Prostate gland (tissue), 2 donors: ENCODE measurements at regions not wholly inside any gene's neighbourhood (a gene's known extent, or its start where the extent isn't known, plus 50 kb on each side); places are given as distances from the start of the nearest gene placed in this dataset.

Experiments
- POLR2A ChIP-seq: fragments of 450-650 bp; IDR thresholded peaks from one replicate; pipeline ENCODE4 v1.6.1; 2016; ENCODE audit warnings: antibody characterized with exemption, mild to moderate bottlenecking
- POLR2AphosphoS5 ChIP-seq: sonication (generic); formaldehyde crosslinking; IDR thresholded peaks from one replicate; pipeline ENCODE4 v1.6.1; 2017; ENCODE audit warnings: antibody characterized with exemption
- TF ChIP-seq, protein P1 (sequence below), 4 experiments: fragments of 200-600 bp in 2 of 4; fragments of 450-650 bp in 2 of 4; sonication (generic) in 2 of 4; IDR thresholded peaks; 1 replicate in 3 of 4; 2 replicates in 1 of 4; pipeline ENCODE4 v1.5.1; 2016 to 2019; ENCODE audit warnings: antibody characterized with exemption in 4 of 4, mild to moderate bottlenecking in 2 of 4, moderate library complexity in 2 of 4

- TF ChIP-seq, protein P1, sequence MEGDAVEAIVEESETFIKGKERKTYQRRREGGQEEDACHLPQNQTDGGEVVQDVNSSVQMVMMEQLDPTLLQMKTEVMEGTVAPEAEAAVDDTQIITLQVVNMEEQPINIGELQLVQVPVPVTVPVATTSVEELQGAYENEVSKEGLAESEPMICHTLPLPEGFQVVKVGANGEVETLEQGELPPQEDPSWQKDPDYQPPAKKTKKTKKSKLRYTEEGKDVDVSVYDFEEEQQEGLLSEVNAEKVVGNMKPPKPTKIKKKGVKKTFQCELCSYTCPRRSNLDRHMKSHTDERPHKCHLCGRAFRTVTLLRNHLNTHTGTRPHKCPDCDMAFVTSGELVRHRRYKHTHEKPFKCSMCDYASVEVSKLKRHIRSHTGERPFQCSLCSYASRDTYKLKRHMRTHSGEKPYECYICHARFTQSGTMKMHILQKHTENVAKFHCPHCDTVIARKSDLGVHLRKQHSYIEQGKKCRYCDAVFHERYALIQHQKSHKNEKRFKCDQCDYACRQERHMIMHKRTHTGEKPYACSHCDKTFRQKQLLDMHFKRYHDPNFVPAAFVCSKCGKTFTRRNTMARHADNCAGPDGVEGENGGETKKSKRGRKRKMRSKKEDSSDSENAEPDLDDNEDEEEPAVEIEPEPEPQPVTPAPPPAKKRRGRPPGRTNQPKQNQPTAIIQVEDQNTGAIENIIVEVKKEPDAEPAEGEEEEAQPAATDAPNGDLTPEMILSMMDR (IDR thresholded peaks at IDR 0.05): no peak
- TF ChIP-seq POLR2A (no peak), POLR2AphosphoS5 (no peak)
These were observed 224.2 kb upstream of the CXCR4 start for GRCh38 chr2:136342138-136342537.
